ENCODE measurements at regions not wholly inside any gene's neighbourhood (a gene's known extent, or its start where the extent isn't known, plus 50 kb on each side); places are given as distances from the start of the nearest gene placed in this dataset.

GRCh38 chrX:66328950-66329596, 165.0 kb downstream of the HEPH start:
- Mint-ChIP-seq H3K27me3 (ENCODE audit: low read depth, poor library complexity) (no peaks in the 10 kb centered on the region), H3K4me3 (no peak overlapping the region), H3K4me1 (no peaks in the 10 kb centered on the region), H3K36me3 (ENCODE audit: low read depth) (no peaks in the 10 kb centered on the region), H3K27ac (no peak overlapping the region), H3K9me3 (peaks cover 74% of the 10 kb centered on the region)
- peak; percentile 1 for DNase-seq
- TF ChIP-seq, protein P1, sequence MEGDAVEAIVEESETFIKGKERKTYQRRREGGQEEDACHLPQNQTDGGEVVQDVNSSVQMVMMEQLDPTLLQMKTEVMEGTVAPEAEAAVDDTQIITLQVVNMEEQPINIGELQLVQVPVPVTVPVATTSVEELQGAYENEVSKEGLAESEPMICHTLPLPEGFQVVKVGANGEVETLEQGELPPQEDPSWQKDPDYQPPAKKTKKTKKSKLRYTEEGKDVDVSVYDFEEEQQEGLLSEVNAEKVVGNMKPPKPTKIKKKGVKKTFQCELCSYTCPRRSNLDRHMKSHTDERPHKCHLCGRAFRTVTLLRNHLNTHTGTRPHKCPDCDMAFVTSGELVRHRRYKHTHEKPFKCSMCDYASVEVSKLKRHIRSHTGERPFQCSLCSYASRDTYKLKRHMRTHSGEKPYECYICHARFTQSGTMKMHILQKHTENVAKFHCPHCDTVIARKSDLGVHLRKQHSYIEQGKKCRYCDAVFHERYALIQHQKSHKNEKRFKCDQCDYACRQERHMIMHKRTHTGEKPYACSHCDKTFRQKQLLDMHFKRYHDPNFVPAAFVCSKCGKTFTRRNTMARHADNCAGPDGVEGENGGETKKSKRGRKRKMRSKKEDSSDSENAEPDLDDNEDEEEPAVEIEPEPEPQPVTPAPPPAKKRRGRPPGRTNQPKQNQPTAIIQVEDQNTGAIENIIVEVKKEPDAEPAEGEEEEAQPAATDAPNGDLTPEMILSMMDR (IDR thresholded peaks at IDR 0.05) = no peak

DNA sequence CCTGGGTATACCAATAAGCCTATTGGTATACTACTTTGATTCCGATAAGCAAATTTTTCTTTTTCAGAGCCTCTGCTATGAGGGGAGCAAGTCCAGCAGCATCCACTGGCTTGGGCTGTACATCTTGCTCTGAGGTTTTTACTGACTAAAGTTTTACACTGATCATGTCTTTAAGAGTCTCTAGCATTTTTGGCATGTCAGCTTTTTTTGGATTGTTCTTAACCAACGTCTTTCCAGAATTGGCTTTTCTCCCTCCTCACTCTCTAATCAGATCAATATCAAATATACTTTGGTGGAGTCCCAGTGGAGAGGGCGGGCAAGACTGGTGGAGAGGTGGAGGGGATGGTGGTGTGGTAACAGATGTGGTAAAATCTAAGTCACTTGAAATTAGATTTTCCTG, 196.8 kb downstream of the HEPH start:
- no peaks in the 10 kb centered on the region for H3K36me3 Mint-ChIP-seq (ENCODE audit: low read depth)
- H3K27ac Mint-ChIP-seq = no peak overlapping the region
- H3K27me3 Mint-ChIP-seq (ENCODE audit: low read depth, poor library complexity) = no peaks in the 10 kb centered on the region
- H3K4me1 Mint-ChIP-seq = no peaks in the 10 kb centered on the region
- H3K4me3 Mint-ChIP-seq = no peak overlapping the region
- H3K9me3 Mint-ChIP-seq = peaks cover 57% of the 10 kb centered on the region
- DNase-seq = no peak
- TF ChIP-seq, protein P1 (IDR thresholded peaks at IDR 0.05) = no peak

DNA sequence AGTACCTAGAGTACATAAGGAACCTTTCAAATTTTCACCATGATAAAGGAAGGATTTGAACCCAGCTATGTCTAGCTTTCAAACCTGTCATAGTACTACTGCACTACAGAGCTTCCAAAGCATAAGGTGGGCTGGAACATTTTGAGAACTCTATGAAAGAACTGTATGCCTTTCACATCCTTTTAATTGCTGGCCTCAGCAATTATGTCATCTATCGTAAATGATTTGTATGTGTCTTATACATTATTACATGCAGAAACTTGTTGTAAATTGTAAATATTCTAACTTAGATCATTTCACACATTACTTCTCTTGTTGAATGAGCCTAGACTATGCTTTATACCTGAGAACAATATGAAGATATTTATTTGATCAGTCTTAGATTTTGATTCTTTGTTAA, 220.7 kb downstream of the HEPH start:
- no peaks in the 10 kb centered on the region for H3K27me3 Mint-ChIP-seq (ENCODE audit: low read depth, poor library complexity)
- DNase-seq = no peak
- H3K4me1 Mint-ChIP-seq = no peaks in the 10 kb centered on the region
- no peak overlapping the region for H3K4me3 Mint-ChIP-seq
- no peaks in the 10 kb centered on the region for H3K36me3 Mint-ChIP-seq (ENCODE audit: low read depth)
- TF ChIP-seq, protein P1 (IDR thresholded peaks at IDR 0.05) = no peak
- H3K9me3 Mint-ChIP-seq = peaks cover 60% of the 10 kb centered on the region
- no peak overlapping the region for H3K27ac Mint-ChIP-seq

GRCh38 chrX:66399273-66399672, 235.2 kb downstream of the HEPH start:
- Mint-ChIP-seq H3K36me3 (ENCODE audit: low read depth) (no peaks in the 10 kb centered on the region), H3K4me1 (no peaks in the 10 kb centered on the region), H3K27me3 (ENCODE audit: low read depth, poor library complexity) (peaks cover 4% of the 10 kb centered on the region), H3K4me3 (no peak overlapping the region), H3K9me3 (peaks cover 62% of the 10 kb centered on the region), H3K27ac (no peak overlapping the region)
- no peak for DNase-seq
- TF ChIP-seq, protein P1 (IDR thresholded peaks at IDR 0.05) = no peak

DNA sequence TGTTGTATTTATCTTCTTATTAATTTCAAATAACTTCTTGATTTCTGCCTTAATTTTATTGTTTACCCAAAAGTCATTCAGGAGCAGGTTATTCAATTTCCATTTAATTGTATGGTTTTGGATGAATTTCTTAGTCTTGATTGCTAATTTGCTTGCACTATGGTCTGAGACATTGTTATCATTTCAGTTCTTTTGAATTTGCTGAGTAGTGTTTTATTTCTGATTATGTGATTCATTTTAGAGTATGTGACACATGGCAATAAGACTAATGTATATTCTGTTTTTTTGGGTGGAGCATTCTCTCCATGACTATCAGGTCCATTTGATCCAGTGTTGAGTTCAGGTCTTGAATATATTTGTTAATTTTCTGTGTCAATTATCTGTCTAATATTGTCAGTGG, 236.7 kb downstream of the EDA2R start:
- DNase-seq = no peak
- Mint-ChIP-seq H3K27me3 (ENCODE audit: low read depth, poor library complexity) (peaks cover 4% of the 10 kb centered on the region), H3K4me1 (no peaks in the 10 kb centered on the region), H3K9me3 (peaks cover 65% of the 10 kb centered on the region), H3K27ac (no peak overlapping the region), H3K36me3 (ENCODE audit: low read depth) (no peaks in the 10 kb centered on the region), H3K4me3 (no peak overlapping the region)
- TF ChIP-seq, protein P1 (IDR thresholded peaks at IDR 0.05) = no peak

GRCh38 chrX:66408507-66408906, 230.4 kb downstream of the EDA2R start:
- H3K4me1 Mint-ChIP-seq = no peaks in the 10 kb centered on the region
- TF ChIP-seq, protein P1 (IDR thresholded peaks at IDR 0.05) = no peak
- no peaks in the 10 kb centered on the region for H3K27me3 Mint-ChIP-seq (ENCODE audit: low read depth, poor library complexity)
- H3K9me3 Mint-ChIP-seq = peaks cover 76% of the 10 kb centered on the region
- no peak for DNase-seq
- H3K27ac Mint-ChIP-seq = no peak overlapping the region
- no peaks in the 10 kb centered on the region for H3K36me3 Mint-ChIP-seq (ENCODE audit: low read depth)
- H3K4me3 Mint-ChIP-seq = no peak overlapping the region
